Right lobe of liver (tissue), 6 donors: ENCODE measurements at regions not wholly inside any gene's neighbourhood (a gene's known extent, or its start where the extent isn't known, plus 50 kb on each side); places are given as distances from the start of the nearest gene placed in this dataset.

Source experiments
- ATAC-seq, 4 donors: fragments of 200-7000 bp; cut with Tn5 transposase; one replicate each; pipeline ENCODE4 v1.9.1; 2020; ENCODE audit warnings: mild to moderate bottlenecking in 4 of 4, moderate library complexity in 4 of 4
- DNase-seq, 3 donors: peaks; one replicate each; pipeline ENCODE4 v3.0.0-alpha.2; 2020
- H3K27ac ChIP-seq, 3 donors: fragments of 200-600 bp; one replicate each; pipeline ENCODE4 v1.8.0; 2022
- H3K27me3 ChIP-seq, 2 donors: fragments of 200-600 bp; one replicate each; pipeline ENCODE4 v1.8.0; 2022
- H3K36me3 ChIP-seq, 4 donors: fragments of 200-600 bp; sonication (generic) in 1 of 4; one replicate each; pipeline versions ENCODE4 v1.5.1 to v1.8.0; 2017 to 2022; ENCODE audit warnings: control low read depth in 1 of 4
- H3K4me1 ChIP-seq, 4 donors: fragments of 200-600 bp; sonication (generic) in 1 of 4; one replicate each; pipeline versions ENCODE4 v1.5.1 to v1.8.0; 2017 to 2022; ENCODE audit warnings: control low read depth in 1 of 4
- H3K4me3 ChIP-seq, 3 donors: fragments of 200-600 bp; one replicate each; pipeline ENCODE4 v1.8.0; 2022
- H3K9me3 ChIP-seq, 4 donors: fragments of 200-600 bp; sonication (generic) in 1 of 4; one replicate each; pipeline versions ENCODE4 v1.5.1 to v1.8.0; 2017 to 2022; ENCODE audit warnings: control low read depth in 1 of 4
- CTCF ChIP-seq, 4 donors: fragments of 200-600 bp in 3 of 4; fragments of 450-650 bp in 1 of 4; IDR thresholded peaks; one replicate each; pipeline versions ENCODE4 v1.5.1 to v1.8.0; 2016 to 2022; ENCODE audit warnings: antibody characterized with exemption in 4 of 4, mild to moderate bottlenecking in 2 of 4
- POLR2A ChIP-seq: fragments of 450-650 bp; IDR thresholded peaks from one replicate; pipeline ENCODE4 v1.6.1; 2017; ENCODE audit warnings: antibody characterized with exemption, mild to moderate bottlenecking
- WGBS: methylation state at CpG from one replicate; pipeline ENCODE4 v1.1.6; 2018; ENCODE audit warnings: low coverage, low lambda C conversion rate; ENCODE audit not compliant: insufficient coverage; ENCODE audit errors: missing lambda C conversion rate; 5-methylcytosine and 5-hydroxymethylcytosine counted together
- intact Hi-C, 2 donors: fragments of 100-400 bp; cut with DNase I; formaldehyde crosslinking; loops; one replicate each; pipeline versions ENCODE4 v1.11.2 to v1.14.1; 2022
- donor health status: DM: no; HTN: yes; CAD: no.
- donor health status: DM: no; HTN: no; CAD: no.
- donor health status: DM: no; HTN: no; CAD: no.
- donor health status: DM: no; HTN: yes; CAD: no.
- donor health status: DM: no; HTN: yes; CAD: no.

GRCh38 chr9:78541868-78542443 is 245.0 kb downstream of the PSAT1 start:
- Histone ChIP-seq H3K27me3 (no peaks in the 10 kb centered on the region), H3K27ac (no peak overlapping the region), H3K36me3 (no peaks in the 10 kb centered on the region), H3K4me3 (no peak overlapping the region), H3K4me1 (peaks cover 0 to 12% (median 6%) of the 10 kb centered on the region in 4 donors), H3K9me3 (no peaks in the 10 kb centered on the region)
- ATAC-seq: no peak
- 86% methylated on average over 9 of the region's 9 CpGs for WGBS
- intact Hi-C loops: loop anchor here in 1 of 2 donors (10.0 kb wide), 1 partner anchor 63 kb away; no protein-coding TSS in a partner anchor
- DNase-seq: no peak
- TF ChIP-seq POLR2A (no peak), CTCF (IDR thresholded peaks at IDR 0.05) (no peak)

GRCh38 chr9:78542491-78543181 is 245.7 kb downstream of the PSAT1 start:
- intact Hi-C loops: loop anchor here in 1 of 2 donors (10.0 kb wide), 1 partner anchor 62 kb away; no protein-coding TSS in a partner anchor
- H3K4me1 ChIP-seq: peaks cover 0 to 12% (median 6%) of the 10 kb centered on the region in 4 donors
- H3K36me3 ChIP-seq: no peaks in the 10 kb centered on the region
- H3K9me3 ChIP-seq: no peaks in the 10 kb centered on the region
- TF ChIP-seq POLR2A (no peak), CTCF (IDR thresholded peaks at IDR 0.05) (no peak)
- no peak for DNase-seq
- no peak overlapping the region for H3K27ac ChIP-seq
- 88% methylated on average over 7 of the region's 14 CpGs for WGBS
- H3K27me3 ChIP-seq: no peaks in the 10 kb centered on the region
- ATAC-seq: no peak
- no peak overlapping the region for H3K4me3 ChIP-seq

GRCh38 chr9:78543353-78543752 is 246.4 kb downstream of the PSAT1 start:
- Histone ChIP-seq H3K9me3 (no peaks in the 10 kb centered on the region), H3K27me3 (no peaks in the 10 kb centered on the region), H3K36me3 (no peaks in the 10 kb centered on the region), H3K27ac (no peak overlapping the region), H3K4me3 (no peak overlapping the region), H3K4me1 (peaks cover 0 to 12% (median 6%) of the 10 kb centered on the region in 4 donors)
- 68% methylated on average over 3 of the region's 3 CpGs for WGBS
- no peak for ATAC-seq
- intact Hi-C loops: loop anchor here in 1 of 2 donors (10.0 kb wide), 1 partner anchor 61 kb away; no protein-coding TSS in a partner anchor
- TF ChIP-seq CTCF (IDR thresholded peaks at IDR 0.05) (no peak), POLR2A (no peak)
- DNase-seq: no peak

- Histone ChIP-seq H3K36me3 (no peaks in the 10 kb centered on the region), H3K4me3 (no peak overlapping the region), H3K4me1 (peaks cover 0 to 12% (median 6%) of the 10 kb centered on the region in 4 donors), H3K27ac (no peak overlapping the region), H3K27me3 (no peaks in the 10 kb centered on the region), H3K9me3 (no peaks in the 10 kb centered on the region)
- TF ChIP-seq CTCF (IDR thresholded peaks at IDR 0.05) (no peak), POLR2A (no peak)
- WGBS: 57% methylated on average over 5 of the region's 5 CpGs
- ATAC-seq: no peak
- intact Hi-C loops: loop anchor here in 1 of 2 donors (10.0 kb wide), 1 partner anchor 61 kb away; no protein-coding TSS in a partner anchor
- DNase-seq: no peak
Observed at GRCh38 chr9:78544230-78544629, 247.3 kb downstream of the PSAT1 start.
